GM23248 (cell line): ENCODE measurements at regions not wholly inside any gene's neighbourhood (a gene's known extent, or its start where the extent isn't known, plus 50 kb on each side); places are given as distances from the start of the nearest gene placed in this dataset.

Source experiments
- DNase-seq: peaks from one replicate; pipeline ENCODE4 v3.0.0-alpha.2; 2015
- H2AFZ ChIP-seq: fragments of 200-600 bp; sonication (generic); 2 replicates; pipeline ENCODE4 v1.6.1; 2016; ENCODE audit warnings: antibody characterized with exemption
- H3F3A ChIP-seq: fragments of 200-600 bp; sonication (generic); 2 replicates; pipeline ENCODE4 v1.6.1; 2016; ENCODE audit warnings: mild to moderate bottlenecking, antibody characterized with exemption, mixed run types; ENCODE audit not compliant: insufficient read depth
- H3K27ac ChIP-seq: fragments of 200-600 bp; sonication (generic); 2 replicates; pipeline ENCODE4 v1.5.1; 2016; ENCODE audit warnings: mild to moderate bottlenecking
- H3K27me3 ChIP-seq: fragments of 200-600 bp; sonication (generic); replicated peaks from 2 replicates; pipeline ENCODE4 v1.6.1; 2016; ENCODE audit warnings: mild to moderate bottlenecking; ENCODE audit not compliant: insufficient read depth
- H3K36me3 ChIP-seq: fragments of 200-600 bp; sonication (generic); 2 replicates; pipeline ENCODE4 v1.6.1; 2016; ENCODE audit warnings: low read depth, mild to moderate bottlenecking
- H3K4me1 ChIP-seq: fragments of 200-600 bp; sonication (generic); 2 replicates; pipeline ENCODE4 v1.6.1; 2016; ENCODE audit warnings: mild to moderate bottlenecking; ENCODE audit not compliant: insufficient read depth
- H3K4me2 ChIP-seq: fragments of 200-600 bp; sonication (generic); one replicate; pipeline ENCODE4 v1.6.1; 2016; ENCODE audit warnings: mild to moderate bottlenecking; ENCODE audit not compliant: unreplicated experiment
- H3K4me3 ChIP-seq: fragments of 200-600 bp; sonication (generic); 2 replicates; pipeline ENCODE4 v1.5.1; 2016; ENCODE audit warnings: mild to moderate bottlenecking
- H3K79me2 ChIP-seq: fragments of 200-600 bp; sonication (generic); 2 replicates; pipeline ENCODE4 v1.6.1; 2016; ENCODE audit warnings: mild to moderate bottlenecking; ENCODE audit not compliant: insufficient read depth
- H3K9ac ChIP-seq: fragments of 200-600 bp; sonication (generic); 2 replicates; pipeline ENCODE4 v1.6.1; 2016; ENCODE audit warnings: mild to moderate bottlenecking
- H3K9me2 ChIP-seq: fragments of 200-600 bp; sonication (generic); 2 replicates; pipeline ENCODE4 v1.6.1; 2016; ENCODE audit warnings: mixed run types, mild to moderate bottlenecking, moderate library complexity; ENCODE audit not compliant: insufficient read depth
- H3K9me3 ChIP-seq: fragments of 200-600 bp; sonication (generic); one replicate; pipeline ENCODE4 v1.6.1; 2017; ENCODE audit warnings: low read depth
- H4K20me1 ChIP-seq: fragments of 200-600 bp; sonication (generic); 2 replicates; pipeline ENCODE4 v1.6.0; 2016; ENCODE audit not compliant: insufficient read depth
- EZH2 ChIP-seq: fragments of 200-600 bp; sonication (generic); IDR thresholded peaks from 2 replicates; pipeline ENCODE4 v1.6.1; 2018; ENCODE audit warnings: antibody characterized with exemption, mild to moderate bottlenecking; ENCODE audit not compliant: insufficient read depth, poor library complexity, severe bottlenecking
- EZH2phosphoT487 ChIP-seq: fragments of 200-600 bp; sonication (generic); IDR thresholded peaks from 2 replicates; pipeline ENCODE4 v1.6.1; 2018; ENCODE audit warnings: antibody characterized with exemption, moderate library complexity, mild to moderate bottlenecking, low read depth; ENCODE audit not compliant: insufficient read depth
- WGBS, 2 experiments: methylation state at CpG; one replicate each; pipeline ENCODE4 v1.1.6; 2015 to 2017; ENCODE audit warnings: low lambda C conversion rate in 2 of 2, low coverage in 1 of 2; ENCODE audit errors: missing lambda C conversion rate in 2 of 2; 5-methylcytosine and 5-hydroxymethylcytosine counted together
- in situ Hi-C: fragments of 300-500 bp; cut with MboI; formaldehyde crosslinking; loops from 2 replicates; pipeline ENCODE4 v1.15.0; 2020

GRCh38 chr6:85802162-85802561 lies 159.5 kb upstream of the SYNCRIP start:
- Histone ChIP-seq H3K36me3 (no peaks in the 10 kb centered on the region), H3F3A (no peaks in the 10 kb centered on the region), H3K9ac (no peak overlapping the region), H3K27ac (no peak overlapping the region), H3K9me3 (no peaks in the 10 kb centered on the region), H3K79me2 (no peaks in the 10 kb centered on the region), H4K20me1 (no peaks in the 10 kb centered on the region), H2AFZ (no peak overlapping the region), H3K4me1 (no peaks in the 10 kb centered on the region), H3K4me3 (no peak overlapping the region), H3K27me3 (no peaks in the 10 kb centered on the region), H3K4me2 (no peak overlapping the region), H3K9me2 (no peaks in the 10 kb centered on the region)
- WGBS, 2 experiments: 0 to 3% methylated on average over 1 of the region's 1 CpG
- TF ChIP-seq EZH2phosphoT487 (no peak), EZH2 (no peak)
- in situ Hi-C loops: no loop called here
- no peak for DNase-seq

GRCh38 chr6:85798931-85799652 lies 156.4 kb upstream of the SYNCRIP start:
- in situ Hi-C loops: no loop called here
- Histone ChIP-seq H3K4me1 (no peaks in the 10 kb centered on the region), H3K9me3 (no peaks in the 10 kb centered on the region), H3K27me3 (no peaks in the 10 kb centered on the region), H3K9ac (no peak overlapping the region), H3K79me2 (no peaks in the 10 kb centered on the region), H3K27ac (no peak overlapping the region), H3K9me2 (no peaks in the 10 kb centered on the region), H3K4me2 (no peak overlapping the region), H3K36me3 (no peaks in the 10 kb centered on the region), H2AFZ (no peak overlapping the region), H3K4me3 (no peak overlapping the region), H3F3A (no peaks in the 10 kb centered on the region), H4K20me1 (no peaks in the 10 kb centered on the region)
- no peak for TF ChIP-seq EZH2phosphoT487
- TF ChIP-seq EZH2: no peak
- 14 to 15% methylated on average over 4 of the region's 4 CpGs for WGBS, 2 experiments
- DNase-seq: peak; percentile 1

GRCh38 chr6:85797993-85798392 lies 155.3 kb upstream of the SYNCRIP start:
- Histone ChIP-seq H3F3A (no peaks in the 10 kb centered on the region), H3K27ac (no peak overlapping the region), H3K4me2 (no peak overlapping the region), H3K9me2 (no peaks in the 10 kb centered on the region), H3K9ac (no peak overlapping the region), H3K9me3 (no peaks in the 10 kb centered on the region), H3K36me3 (no peaks in the 10 kb centered on the region), H3K27me3 (no peaks in the 10 kb centered on the region), H3K79me2 (no peaks in the 10 kb centered on the region), H3K4me3 (no peak overlapping the region), H3K4me1 (no peaks in the 10 kb centered on the region), H2AFZ (no peak overlapping the region), H4K20me1 (no peaks in the 10 kb centered on the region)
- WGBS, 2 experiments: 34 to 46% methylated on average over 2 of the region's 2 CpGs
- in situ Hi-C loops: no loop called here
- no peak for TF ChIP-seq EZH2phosphoT487
- TF ChIP-seq EZH2: no peak
- DNase-seq: no peak

- H3K27me3 ChIP-seq: no peaks in the 10 kb centered on the region
- no peaks in the 10 kb centered on the region for H3K9me3 ChIP-seq
- H4K20me1 ChIP-seq: no peaks in the 10 kb centered on the region
- H3F3A ChIP-seq: no peaks in the 10 kb centered on the region
- no peaks in the 10 kb centered on the region for H3K9me2 ChIP-seq
- no peaks in the 10 kb centered on the region for H3K4me1 ChIP-seq
- no peaks in the 10 kb centered on the region for H3K79me2 ChIP-seq
- TF ChIP-seq EZH2phosphoT487 (no peak), EZH2 (no peak)
- H3K4me2 ChIP-seq: no peak overlapping the region
- H2AFZ ChIP-seq: no peak overlapping the region
- no peaks in the 10 kb centered on the region for H3K36me3 ChIP-seq
- H3K27ac ChIP-seq: no peak overlapping the region
- no peak overlapping the region for H3K9ac ChIP-seq
- in situ Hi-C loops: no loop called here
- H3K4me3 ChIP-seq: no peak overlapping the region
- DNase-seq: no peak
Observed at GRCh38 chr6:85795945-85796344, 153.3 kb upstream of the SYNCRIP start.

GRCh38 chr6:85792254-85792653 lies 149.6 kb upstream of the SYNCRIP start:
- H2AFZ ChIP-seq: no peak overlapping the region
- H4K20me1 ChIP-seq: no peaks in the 10 kb centered on the region
- H3K27ac ChIP-seq: no peak overlapping the region
- H3K79me2 ChIP-seq: no peaks in the 10 kb centered on the region
- in situ Hi-C loops: no loop called here
- 5 to 19% methylated on average over 1 of the region's 1 CpG for WGBS, 2 experiments
- H3K9ac ChIP-seq: no peak overlapping the region
- H3K4me3 ChIP-seq: no peak overlapping the region
- TF ChIP-seq EZH2phosphoT487 (no peak), EZH2 (no peak)
- no peaks in the 10 kb centered on the region for H3K4me1 ChIP-seq
- H3K9me2 ChIP-seq: no peaks in the 10 kb centered on the region
- H3K9me3 ChIP-seq: no peaks in the 10 kb centered on the region
- no peak overlapping the region for H3K4me2 ChIP-seq
- H3K27me3 ChIP-seq: no peaks in the 10 kb centered on the region
- no peaks in the 10 kb centered on the region for H3K36me3 ChIP-seq
- H3F3A ChIP-seq: no peaks in the 10 kb centered on the region
- DNase-seq: peak; percentile 39
